Osteocyte (in vitro differentiated cells): ENCODE measurements at regions not wholly inside any gene's neighbourhood (a gene's known extent, or its start where the extent isn't known, plus 50 kb on each side); places are given as distances from the start of the nearest gene placed in this dataset.

ENCODE experiments used
- DNase-seq: peaks from one replicate; pipeline ENCODE4 v3.0.0; 2021; ENCODE audit warnings: mixed read lengths; ENCODE audit not compliant: unreplicated experiment; ENCODE audit errors: extremely low spot score
- H3K27ac Mint-ChIP-seq: one replicate; pipeline ENCODE4 v1.8.0; 2021; ENCODE audit warnings: mild to moderate bottlenecking, mixed read lengths; ENCODE audit not compliant: unreplicated experiment
- H3K27me3 Mint-ChIP-seq: one replicate; pipeline ENCODE4 v1.8.0; 2021; ENCODE audit warnings: mixed read lengths; ENCODE audit not compliant: unreplicated experiment
- H3K36me3 Mint-ChIP-seq: one replicate; pipeline ENCODE4 v1.8.0; 2021; ENCODE audit warnings: mixed read lengths; ENCODE audit not compliant: unreplicated experiment
- H3K4me1 Mint-ChIP-seq: one replicate; pipeline ENCODE4 v1.8.0; 2021; ENCODE audit warnings: mixed read lengths; ENCODE audit not compliant: unreplicated experiment
- H3K4me3 Mint-ChIP-seq: one replicate; pipeline ENCODE4 v1.8.0; 2021; ENCODE audit warnings: mild to moderate bottlenecking, moderate library complexity, mixed read lengths; ENCODE audit not compliant: unreplicated experiment
- H3K9me3 Mint-ChIP-seq: one replicate; pipeline ENCODE4 v1.8.0; 2021; ENCODE audit warnings: mixed read lengths; ENCODE audit not compliant: unreplicated experiment
- TF ChIP-seq, protein P1 (sequence below): fragments of 200-600 bp; sonication (generic); IDR thresholded peaks from 2 replicates; pipeline ENCODE4 v1.5.0; 2021; ENCODE audit warnings: antibody characterized with exemption, mild to moderate bottlenecking, moderate library complexity

DNA sequence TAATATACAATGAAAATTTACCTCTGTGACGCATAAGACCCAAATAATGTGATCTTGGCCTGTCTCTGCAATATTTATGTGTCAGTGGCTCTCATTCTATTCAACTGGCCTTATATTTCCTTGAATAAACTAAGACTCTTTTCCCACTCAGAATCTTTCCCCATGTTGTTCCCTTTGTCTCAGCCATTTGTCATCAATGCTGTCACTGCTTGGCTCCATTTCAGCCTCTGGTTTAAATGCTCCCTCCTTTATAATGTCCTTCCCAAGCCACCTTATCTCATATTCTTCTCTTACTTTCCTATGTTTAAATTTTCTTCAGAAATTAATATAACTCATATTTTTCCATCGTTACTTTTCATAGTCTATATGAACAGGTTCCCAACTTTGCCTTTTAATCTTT is 158.3 kb upstream of the DTNA start:
- TF ChIP-seq, protein P1, sequence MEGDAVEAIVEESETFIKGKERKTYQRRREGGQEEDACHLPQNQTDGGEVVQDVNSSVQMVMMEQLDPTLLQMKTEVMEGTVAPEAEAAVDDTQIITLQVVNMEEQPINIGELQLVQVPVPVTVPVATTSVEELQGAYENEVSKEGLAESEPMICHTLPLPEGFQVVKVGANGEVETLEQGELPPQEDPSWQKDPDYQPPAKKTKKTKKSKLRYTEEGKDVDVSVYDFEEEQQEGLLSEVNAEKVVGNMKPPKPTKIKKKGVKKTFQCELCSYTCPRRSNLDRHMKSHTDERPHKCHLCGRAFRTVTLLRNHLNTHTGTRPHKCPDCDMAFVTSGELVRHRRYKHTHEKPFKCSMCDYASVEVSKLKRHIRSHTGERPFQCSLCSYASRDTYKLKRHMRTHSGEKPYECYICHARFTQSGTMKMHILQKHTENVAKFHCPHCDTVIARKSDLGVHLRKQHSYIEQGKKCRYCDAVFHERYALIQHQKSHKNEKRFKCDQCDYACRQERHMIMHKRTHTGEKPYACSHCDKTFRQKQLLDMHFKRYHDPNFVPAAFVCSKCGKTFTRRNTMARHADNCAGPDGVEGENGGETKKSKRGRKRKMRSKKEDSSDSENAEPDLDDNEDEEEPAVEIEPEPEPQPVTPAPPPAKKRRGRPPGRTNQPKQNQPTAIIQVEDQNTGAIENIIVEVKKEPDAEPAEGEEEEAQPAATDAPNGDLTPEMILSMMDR: no peak
- Mint-ChIP-seq H3K4me1 (no peaks in the 10 kb centered on the region), H3K36me3 (no peaks in the 10 kb centered on the region), H3K4me3 (no peak overlapping the region), H3K9me3 (no peaks in the 10 kb centered on the region), H3K27ac (no peak overlapping the region), H3K27me3 (peaks cover 16% of the 10 kb centered on the region)
- DNase-seq: no peak

DNA sequence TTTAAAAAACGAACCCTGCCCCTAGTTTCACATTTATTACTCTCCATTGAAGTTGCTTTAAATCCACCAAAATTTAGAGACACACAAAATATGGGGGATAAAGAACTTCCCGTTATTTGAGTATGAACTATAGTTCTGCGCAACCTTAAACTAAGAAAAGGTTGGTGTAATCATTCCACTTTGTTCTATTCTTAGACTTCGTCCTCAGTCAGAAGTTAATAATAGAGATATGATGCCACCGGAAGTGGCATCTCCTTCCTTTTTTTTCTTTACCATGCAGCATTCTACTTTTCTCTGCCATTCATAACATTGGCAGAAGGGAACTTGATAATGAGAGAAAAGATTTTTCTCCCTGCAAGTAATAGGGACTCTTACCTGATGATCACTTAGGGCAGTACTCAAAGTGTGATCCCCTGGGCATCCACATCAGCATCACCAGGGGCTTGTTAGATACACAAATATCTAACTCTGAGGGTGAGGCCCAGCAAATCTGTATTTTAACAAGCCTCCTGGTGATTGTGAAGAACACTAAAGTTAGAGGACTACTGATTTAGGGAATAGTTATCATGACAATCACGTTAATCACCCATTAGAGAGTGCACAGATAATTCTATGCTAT is 147.7 kb upstream of the DTNA start:
- H3K36me3 Mint-ChIP-seq: no peaks in the 10 kb centered on the region
- peaks cover 4% of the 10 kb centered on the region for H3K9me3 Mint-ChIP-seq
- no peak overlapping the region for H3K27ac Mint-ChIP-seq
- no peak for DNase-seq
- peaks cover 7% of the 10 kb centered on the region for H3K27me3 Mint-ChIP-seq
- TF ChIP-seq, protein P1: no peak
- no peaks in the 10 kb centered on the region for H3K4me1 Mint-ChIP-seq
- H3K4me3 Mint-ChIP-seq: no peak overlapping the region

DNA sequence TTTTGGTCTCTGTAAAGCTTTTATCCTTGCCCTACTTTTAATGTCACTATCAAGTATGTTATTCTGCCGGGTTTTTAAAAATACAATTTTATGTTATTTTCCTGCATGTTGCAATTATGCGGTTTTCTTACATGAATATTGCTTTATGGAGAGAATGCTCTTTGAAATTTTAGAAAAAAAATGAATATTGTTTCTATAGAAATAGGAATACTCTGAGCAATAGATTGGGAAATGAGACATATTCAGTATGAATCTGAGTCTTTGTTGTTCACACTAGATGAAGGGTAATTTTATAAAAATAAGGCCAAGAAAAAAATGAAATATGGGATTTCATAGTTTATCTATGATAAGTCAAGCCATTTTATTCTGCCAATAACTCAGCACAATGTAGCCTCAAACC is 142.2 kb upstream of the DTNA start:
- Mint-ChIP-seq H3K4me1 (no peaks in the 10 kb centered on the region), H3K36me3 (no peaks in the 10 kb centered on the region), H3K27me3 (peaks cover 3% of the 10 kb centered on the region), H3K9me3 (no peaks in the 10 kb centered on the region), H3K27ac (no peak overlapping the region), H3K4me3 (no peak overlapping the region)
- DNase-seq: no peak
- TF ChIP-seq, protein P1: no peak

DNA sequence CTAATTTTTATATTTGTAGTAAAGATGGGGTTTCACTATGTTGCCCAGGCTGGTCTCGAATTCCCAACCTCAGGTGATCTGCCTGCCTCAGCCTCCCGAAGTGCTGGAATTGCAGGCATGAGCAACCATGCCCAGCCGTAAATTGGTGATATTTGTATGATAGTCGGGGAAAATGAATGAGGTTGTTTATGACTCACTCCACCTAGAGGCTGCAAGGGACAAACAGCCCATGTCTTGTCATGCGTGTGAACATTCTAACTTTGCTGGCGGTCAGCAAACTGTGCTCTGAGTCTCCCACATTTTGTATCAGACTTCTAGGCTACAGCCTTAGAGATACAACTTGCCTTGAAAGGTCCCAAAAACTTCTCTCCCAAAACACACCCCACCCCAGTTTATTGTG is 133.5 kb upstream of the DTNA start:
- H3K36me3 Mint-ChIP-seq: no peaks in the 10 kb centered on the region
- no peak overlapping the region for H3K27ac Mint-ChIP-seq
- no peak overlapping the region for H3K4me3 Mint-ChIP-seq
- H3K4me1 Mint-ChIP-seq: no peaks in the 10 kb centered on the region
- TF ChIP-seq, protein P1: no peak
- no peak for DNase-seq
- H3K9me3 Mint-ChIP-seq: peaks cover 21% of the 10 kb centered on the region
- peaks cover 2% of the 10 kb centered on the region for H3K27me3 Mint-ChIP-seq

DNA sequence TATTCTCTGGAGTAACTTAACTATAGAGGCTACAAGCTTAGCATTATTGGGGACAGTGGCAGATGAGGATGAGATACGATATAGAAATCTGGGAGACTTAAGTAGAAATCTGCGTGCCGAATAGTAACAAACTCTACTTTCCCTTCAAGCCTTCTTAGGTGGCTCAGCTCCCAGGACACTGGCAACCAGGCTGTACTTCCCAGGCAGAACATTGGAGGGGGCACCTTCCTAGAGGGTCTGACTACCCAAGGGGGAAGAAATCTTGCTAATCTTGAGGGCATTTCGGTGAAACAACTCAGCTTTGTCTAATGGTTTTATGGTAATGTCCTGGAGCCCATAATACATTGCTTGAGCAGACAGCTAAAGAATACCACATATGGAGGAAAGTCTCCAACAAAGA is 126.2 kb upstream of the DTNA start:
- peaks cover 25% of the 10 kb centered on the region for H3K27me3 Mint-ChIP-seq

More for the DNA sequence above, 126.2 kb upstream of the DTNA start:
- H3K27ac Mint-ChIP-seq: no peak overlapping the region
- TF ChIP-seq, protein P1: no peak
- H3K4me1 Mint-ChIP-seq: no peaks in the 10 kb centered on the region
- no peaks in the 10 kb centered on the region for H3K36me3 Mint-ChIP-seq
- peaks cover 15% of the 10 kb centered on the region for H3K9me3 Mint-ChIP-seq
- H3K4me3 Mint-ChIP-seq: no peak overlapping the region
- DNase-seq: no peak
